GM12878 (cell line): ENCODE measurements at regions not wholly inside any gene's neighbourhood (a gene's known extent, or its start where the extent isn't known, plus 50 kb on each side); places are given as distances from the start of the nearest gene placed in this dataset.

ENCODE experiments used
- ASH2L ChIP-seq: fragments of 300-600, 200-600 bp; sonication (generic); IDR thresholded peaks from 2 replicates; pipeline ENCODE4 v1.6.1; 2017; ENCODE audit warnings: low read depth, mild to moderate bottlenecking, borderline replicate concordance
- BCL11A ChIP-seq: IDR thresholded peaks from 2 replicates; pipeline ENCODE4 v1.6.1; 2011; ENCODE audit warnings: low read depth, low read length
- BHLHE40 ChIP-seq, 2 experiments: fragments of 450-650 bp in 1 of 2; IDR thresholded peaks; 2 replicates each; pipeline ENCODE4 v1.6.1; 2011 to 2017; ENCODE audit warnings: low read depth in 2 of 2, borderline replicate concordance in 1 of 2, improper control_type of control experiment in 1 of 2, low read length in 1 of 2, mild to moderate bottlenecking in 1 of 2
- CBX3 ChIP-seq: fragments of 200-600 bp; sonication (generic); IDR thresholded peaks from 2 replicates; pipeline ENCODE4 v1.6.1; 2016; ENCODE audit warnings: low read depth, borderline replicate concordance
- CHD1 ChIP-seq: IDR thresholded peaks from 2 replicates; pipeline ENCODE4 v1.6.1; 2012; ENCODE audit warnings: low read depth, low read length, improper control_type of control experiment
- CREM ChIP-seq: IDR thresholded peaks from 2 replicates; pipeline ENCODE4 v1.6.1; 2014; ENCODE audit warnings: antibody characterized with exemption, low read depth
- FOXM1 ChIP-seq: IDR thresholded peaks from 2 replicates; pipeline ENCODE4 v1.6.1; 2012; ENCODE audit warnings: low read depth, mild to moderate bottlenecking, inconsistent platforms, low read length, moderate library complexity
- KLF5 ChIP-seq: fragments of 450-650 bp; IDR thresholded peaks from 2 replicates; pipeline ENCODE4 v1.6.1; 2014; ENCODE audit warnings: mild to moderate bottlenecking; ENCODE audit not compliant: partially characterized antibody
- MTA2 ChIP-seq: fragments of 450-650 bp; IDR thresholded peaks from 2 replicates; pipeline ENCODE4 v1.6.1; 2016; ENCODE audit warnings: low read depth, mild to moderate bottlenecking, moderate library complexity
- NFYA ChIP-seq: IDR thresholded peaks from 2 replicates; pipeline ENCODE4 v1.6.1; 2011; ENCODE audit warnings: low read depth, mild to moderate bottlenecking, low read length, improper control_type of control experiment, borderline replicate concordance
- NR2C2 ChIP-seq: IDR thresholded peaks from 2 replicates; pipeline ENCODE4 v1.6.1; 2011; ENCODE audit warnings: borderline replicate concordance, low read depth; ENCODE audit not compliant: control insufficient read depth, insufficient read length
- NR2F1 ChIP-seq: fragments of 450-650 bp; conservative IDR thresholded peaks from 2 replicates; pipeline ENCODE4 v1.6.1; 2017; ENCODE audit warnings: mild to moderate bottlenecking
- PML ChIP-seq: IDR thresholded peaks from 2 replicates; pipeline ENCODE4 v1.6.1; 2012; ENCODE audit warnings: low read length, inconsistent platforms
- RUNX3 ChIP-seq: IDR thresholded peaks from 2 replicates; pipeline ENCODE4 v1.6.1; 2012; ENCODE audit warnings: low read length, inconsistent platforms
- SIX5 ChIP-seq: IDR thresholded peaks from 2 replicates; pipeline ENCODE4 v1.6.1; 2011; ENCODE audit warnings: mild to moderate bottlenecking, low read depth, low read length, moderate library complexity; ENCODE audit not compliant: severe bottlenecking
- SMAD1 ChIP-seq: fragments of 450-650 bp; IDR thresholded peaks from 2 replicates; pipeline ENCODE4 v1.6.1; 2018; ENCODE audit warnings: mild to moderate bottlenecking, low read depth; ENCODE audit not compliant: partially characterized antibody
- SMAD5 ChIP-seq: IDR thresholded peaks from 2 replicates; pipeline ENCODE4 v1.6.1; 2016; ENCODE audit warnings: antibody characterized with exemption, low read depth
- SREBF2 ChIP-seq: IDR thresholded peaks from 2 replicates; pipeline ENCODE4 v1.6.1; 2012; ENCODE audit warnings: mild to moderate bottlenecking, low read length
- TBL1XR1 ChIP-seq: IDR thresholded peaks from 2 replicates; pipeline ENCODE4 v1.6.1; 2012; ENCODE audit warnings: low read depth, low read length, improper control_type of control experiment
- TCF12 ChIP-seq: IDR thresholded peaks from 2 replicates; pipeline ENCODE4 v1.6.1; 2011; ENCODE audit warnings: low read depth, mild to moderate bottlenecking, low read length
- TCF7 ChIP-seq: IDR thresholded peaks from 2 replicates; pipeline ENCODE4 v1.6.1; 2014; ENCODE audit warnings: antibody characterized with exemption, borderline replicate concordance
- ZNF217 ChIP-seq: fragments of 450-650 bp; IDR thresholded peaks from 2 replicates; pipeline ENCODE4 v1.6.1; 2017; ENCODE audit warnings: antibody characterized with exemption, mild to moderate bottlenecking
- ZNF24 ChIP-seq: fragments of 450-650 bp; IDR thresholded peaks from 2 replicates; pipeline ENCODE4 v1.6.1; 2017; ENCODE audit warnings: antibody characterized with exemption, mild to moderate bottlenecking
- ZSCAN29 ChIP-seq: fragments of 450-650 bp; IDR thresholded peaks from 2 replicates; pipeline ENCODE4 v1.6.1; 2017; ENCODE audit warnings: mild to moderate bottlenecking, moderate library complexity
- TF ChIP-seq, protein P1 (sequence below): fragments of 450-650 bp; IDR thresholded peaks from 2 replicates; pipeline ENCODE4 v1.6.1; 2017; ENCODE audit warnings: low read depth, mild to moderate bottlenecking, moderate library complexity
- TF ChIP-seq, protein P2 (sequence below): fragments of 450-650 bp; IDR thresholded peaks from 2 replicates; pipeline ENCODE4 v1.6.1; 2018; ENCODE audit warnings: borderline replicate concordance, mild to moderate bottlenecking; ENCODE audit not compliant: partially characterized antibody
- TF ChIP-seq, protein P3 (sequence below): IDR thresholded peaks from 2 replicates; pipeline ENCODE4 v1.6.1; 2012; ENCODE audit warnings: low read depth, low read length, improper control_type of control experiment
- TF ChIP-seq, protein P4 (sequence below): fragments of 450-650 bp; IDR thresholded peaks from 2 replicates; pipeline ENCODE4 v1.6.1; 2017; ENCODE audit warnings: mild to moderate bottlenecking

DNA sequence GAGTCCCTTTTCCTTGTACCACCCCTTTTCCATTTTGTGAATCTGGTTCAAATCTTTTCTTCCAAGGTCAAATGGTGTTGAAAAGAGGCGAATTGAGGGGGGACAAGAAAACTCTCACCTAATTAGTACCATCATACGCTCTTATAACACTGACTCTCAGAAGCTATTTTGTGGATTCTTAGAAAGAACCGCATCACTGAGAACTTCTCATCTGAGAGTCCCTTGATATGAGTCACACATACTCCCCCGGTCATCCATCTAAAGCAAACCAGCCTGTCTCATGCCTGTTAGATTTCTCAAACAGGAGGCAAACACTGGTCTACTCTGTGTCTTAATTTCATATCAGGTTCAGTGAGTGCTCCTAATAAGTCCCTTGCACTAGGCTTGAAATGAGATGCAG lies 76.5 kb upstream of the SPRED1 start (continued):
- TF ChIP-seq CREM (no peak), TCF12 (no peak), ZNF24 (0 out of 2 replicates have a peak, but pooled peaks have one; percentile 41), RUNX3 (peak; percentile 60; the same call in 1 of the 2 replicates), SMAD1 (no peak), NR2F1 (peak; percentile 40; the same call in 1 of the 2 replicates), FOXM1 (no peak; the same call in 1 of the 2 replicates), SMAD5 (no peak), PML (no peak), NFYA (no peak), TBL1XR1 (no peak), CBX3 (no peak), CHD1 (no peak), ASH2L (no peak), SREBF2 (no peak), BCL11A (peak; percentile 76), ZSCAN29 (no peak), KLF5 (no peak), NR2C2 (no peak), ZNF217 (no peak), MTA2 (peak; percentile 90), BHLHE40 (IDR thresholded peaks at IDR 0.05; ENCODE audit: borderline replicate concordance in 1 of 2, low read depth in 2 of 2, low read length in 1 of 2) (peak in 1 of 2 experiments; percentile 63; a peak in 2 of 4 replicates), TCF7 (no peak), SIX5 (no peak)
- TF ChIP-seq, protein P1, sequence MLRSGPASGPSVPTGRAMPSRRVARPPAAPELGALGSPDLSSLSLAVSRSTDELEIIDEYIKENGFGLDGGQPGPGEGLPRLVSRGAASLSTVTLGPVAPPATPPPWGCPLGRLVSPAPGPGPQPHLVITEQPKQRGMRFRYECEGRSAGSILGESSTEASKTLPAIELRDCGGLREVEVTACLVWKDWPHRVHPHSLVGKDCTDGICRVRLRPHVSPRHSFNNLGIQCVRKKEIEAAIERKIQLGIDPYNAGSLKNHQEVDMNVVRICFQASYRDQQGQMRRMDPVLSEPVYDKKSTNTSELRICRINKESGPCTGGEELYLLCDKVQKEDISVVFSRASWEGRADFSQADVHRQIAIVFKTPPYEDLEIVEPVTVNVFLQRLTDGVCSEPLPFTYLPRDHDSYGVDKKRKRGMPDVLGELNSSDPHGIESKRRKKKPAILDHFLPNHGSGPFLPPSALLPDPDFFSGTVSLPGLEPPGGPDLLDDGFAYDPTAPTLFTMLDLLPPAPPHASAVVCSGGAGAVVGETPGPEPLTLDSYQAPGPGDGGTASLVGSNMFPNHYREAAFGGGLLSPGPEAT, result 0 out of 2 replicates have a peak, but pooled peaks have one; percentile 40
- TF ChIP-seq, protein P2, sequence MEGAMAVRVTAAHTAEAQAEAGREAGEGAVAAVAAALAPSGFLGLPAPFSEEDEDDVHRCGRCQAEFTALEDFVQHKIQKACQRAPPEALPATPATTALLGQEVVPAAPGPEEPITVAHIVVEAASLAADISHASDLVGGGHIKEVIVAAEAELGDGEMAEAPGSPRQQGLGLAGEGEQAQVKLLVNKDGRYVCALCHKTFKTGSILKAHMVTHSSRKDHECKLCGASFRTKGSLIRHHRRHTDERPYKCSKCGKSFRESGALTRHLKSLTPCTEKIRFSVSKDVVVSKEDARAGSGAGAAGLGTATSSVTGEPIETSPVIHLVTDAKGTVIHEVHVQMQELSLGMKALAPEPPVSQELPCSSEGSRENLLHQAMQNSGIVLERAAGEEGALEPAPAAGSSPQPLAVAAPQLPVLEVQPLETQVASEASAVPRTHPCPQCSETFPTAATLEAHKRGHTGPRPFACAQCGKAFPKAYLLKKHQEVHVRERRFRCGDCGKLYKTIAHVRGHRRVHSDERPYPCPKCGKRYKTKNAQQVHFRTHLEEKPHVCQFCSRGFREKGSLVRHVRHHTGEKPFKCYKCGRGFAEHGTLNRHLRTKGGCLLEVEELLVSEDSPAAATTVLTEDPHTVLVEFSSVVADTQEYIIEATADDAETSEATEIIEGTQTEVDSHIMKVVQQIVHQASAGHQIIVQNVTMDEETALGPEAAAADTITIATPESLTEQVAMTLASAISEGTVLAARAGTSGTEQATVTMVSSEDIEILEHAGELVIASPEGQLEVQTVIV, result no peak
- TF ChIP-seq, protein P3, sequence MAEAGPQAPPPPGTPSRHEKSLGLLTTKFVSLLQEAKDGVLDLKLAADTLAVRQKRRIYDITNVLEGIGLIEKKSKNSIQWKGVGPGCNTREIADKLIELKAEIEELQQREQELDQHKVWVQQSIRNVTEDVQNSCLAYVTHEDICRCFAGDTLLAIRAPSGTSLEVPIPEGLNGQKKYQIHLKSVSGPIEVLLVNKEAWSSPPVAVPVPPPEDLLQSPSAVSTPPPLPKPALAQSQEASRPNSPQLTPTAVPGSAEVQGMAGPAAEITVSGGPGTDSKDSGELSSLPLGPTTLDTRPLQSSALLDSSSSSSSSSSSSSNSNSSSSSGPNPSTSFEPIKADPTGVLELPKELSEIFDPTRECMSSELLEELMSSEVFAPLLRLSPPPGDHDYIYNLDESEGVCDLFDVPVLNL, result no peak
- TF ChIP-seq, protein P4, sequence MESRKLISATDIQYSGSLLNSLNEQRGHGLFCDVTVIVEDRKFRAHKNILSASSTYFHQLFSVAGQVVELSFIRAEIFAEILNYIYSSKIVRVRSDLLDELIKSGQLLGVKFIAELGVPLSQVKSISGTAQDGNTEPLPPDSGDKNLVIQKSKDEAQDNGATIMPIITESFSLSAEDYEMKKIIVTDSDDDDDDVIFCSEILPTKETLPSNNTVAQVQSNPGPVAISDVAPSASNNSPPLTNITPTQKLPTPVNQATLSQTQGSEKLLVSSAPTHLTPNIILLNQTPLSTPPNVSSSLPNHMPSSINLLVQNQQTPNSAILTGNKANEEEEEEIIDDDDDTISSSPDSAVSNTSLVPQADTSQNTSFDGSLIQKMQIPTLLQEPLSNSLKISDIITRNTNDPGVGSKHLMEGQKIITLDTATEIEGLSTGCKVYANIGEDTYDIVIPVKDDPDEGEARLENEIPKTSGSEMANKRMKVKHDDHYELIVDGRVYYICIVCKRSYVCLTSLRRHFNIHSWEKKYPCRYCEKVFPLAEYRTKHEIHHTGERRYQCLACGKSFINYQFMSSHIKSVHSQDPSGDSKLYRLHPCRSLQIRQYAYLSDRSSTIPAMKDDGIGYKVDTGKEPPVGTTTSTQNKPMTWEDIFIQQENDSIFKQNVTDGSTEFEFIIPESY, result no peak
